Natural killer cell treated with Interleukin-12 subunit alpha and Interleukin-12 subunit beta and Interleukin-15 and Interleukin-18, amount 100 ng/mL, for 72 hours (primary cell): ENCODE measurements at regions not wholly inside any gene's neighbourhood (a gene's known extent, or its start where the extent isn't known, plus 50 kb on each side); places are given as distances from the start of the nearest gene placed in this dataset.

Experiments used
- ATAC-seq, 2 donors: fragments of 150-1000 bp; cut with Tn5 transposase in 1 of 2; sonication (Bioruptor Pico), chemical (Tn5 transposase) in 1 of 2; 2 replicates each; pipeline ENCODE4 v1.10.0; 2021
- DNase-seq: peaks from one replicate; pipeline ENCODE4 v3.0.0; 2022; ENCODE audit warnings: low spot score
- H3K27ac Mint-ChIP-seq, 2 donors: 1 replicate in 1 of 2; 2 replicates in 1 of 2; pipeline ENCODE4 v1.8.0; 2022; ENCODE audit warnings: mixed read lengths in 2 of 2, mild to moderate bottlenecking in 1 of 2, moderate library complexity in 1 of 2
- H3K27me3 Mint-ChIP-seq, 2 donors: 1 replicate in 1 of 2; 2 replicates in 1 of 2; pipeline ENCODE4 v1.8.0; 2022; ENCODE audit warnings: mixed read lengths in 2 of 2
- H3K36me3 Mint-ChIP-seq: one replicate; pipeline ENCODE4 v1.8.0; 2022; ENCODE audit warnings: mixed read lengths
- H3K4me1 Mint-ChIP-seq, 2 donors: 1 replicate in 1 of 2; 2 replicates in 1 of 2; pipeline ENCODE4 v1.8.0; 2022; ENCODE audit warnings: low read depth in 2 of 2, mixed read lengths in 2 of 2, mild to moderate bottlenecking in 1 of 2
- H3K4me3 Mint-ChIP-seq: one replicate; pipeline ENCODE4 v1.8.0; 2022; ENCODE audit warnings: mixed read lengths
- H3K9me3 Mint-ChIP-seq: 2 replicates; pipeline ENCODE4 v1.8.0; 2022; ENCODE audit warnings: mixed read lengths

- Mint-ChIP-seq H3K4me1 (no peaks in the 10 kb centered on the region), H3K27me3 (no peaks in the 10 kb centered on the region), H3K4me3 (no peak overlapping the region), H3K36me3 (peaks cover 4% of the 10 kb centered on the region), H3K9me3 (peaks cover 19% of the 10 kb centered on the region), H3K27ac (no peak overlapping the region)
- ATAC-seq (no peak), DNase-seq (no peak)
Measured at GRCh38 chr1:218823291-218823900, 350.3 kb upstream of the LYPLAL1 start.

- H3K4me1 Mint-ChIP-seq = no peaks in the 10 kb centered on the region
- no peak overlapping the region for H3K4me3 Mint-ChIP-seq
- peaks cover 9% of the 10 kb centered on the region for H3K9me3 Mint-ChIP-seq
- no peaks in the 10 kb centered on the region for H3K27me3 Mint-ChIP-seq
- H3K27ac Mint-ChIP-seq = no peak overlapping the region
- no peak for ATAC-seq
- DNase-seq = no peak
- H3K36me3 Mint-ChIP-seq = no peaks in the 10 kb centered on the region
Measured at GRCh38 chr1:218827486-218827885, 346.2 kb upstream of the LYPLAL1 start.

DNA sequence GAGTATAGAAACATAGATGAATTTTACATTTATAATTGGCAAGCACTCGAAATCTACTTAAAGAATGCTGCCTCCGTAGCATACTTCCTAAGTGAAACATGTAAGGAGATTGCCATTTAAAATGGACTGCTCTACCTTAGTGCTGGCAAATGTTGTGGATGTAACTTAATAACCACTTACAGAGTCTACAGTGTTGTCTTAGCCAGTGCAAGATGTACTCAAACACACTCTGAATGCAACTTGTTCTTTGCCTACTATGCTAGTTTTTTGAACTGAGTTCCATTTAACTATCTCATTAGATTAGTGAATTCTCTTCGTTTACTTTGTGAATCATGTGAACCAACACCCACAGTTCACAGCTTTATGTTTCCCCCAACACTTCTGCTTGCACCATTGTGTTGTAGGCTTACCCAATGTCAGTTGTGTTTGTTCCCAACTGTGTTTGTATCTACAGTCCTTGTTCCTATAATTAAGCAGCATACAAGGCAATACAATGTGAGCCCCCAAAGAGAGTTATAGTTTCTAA is 345.5 kb upstream of the LYPLAL1 start:
- no peaks in the 10 kb centered on the region for H3K27me3 Mint-ChIP-seq
- no peaks in the 10 kb centered on the region for H3K36me3 Mint-ChIP-seq
- DNase-seq (no peak), ATAC-seq (no peak)
- no peak overlapping the region for H3K27ac Mint-ChIP-seq
- H3K4me3 Mint-ChIP-seq = no peak overlapping the region
- peaks cover 9% of the 10 kb centered on the region for H3K9me3 Mint-ChIP-seq
- no peaks in the 10 kb centered on the region for H3K4me1 Mint-ChIP-seq

DNA sequence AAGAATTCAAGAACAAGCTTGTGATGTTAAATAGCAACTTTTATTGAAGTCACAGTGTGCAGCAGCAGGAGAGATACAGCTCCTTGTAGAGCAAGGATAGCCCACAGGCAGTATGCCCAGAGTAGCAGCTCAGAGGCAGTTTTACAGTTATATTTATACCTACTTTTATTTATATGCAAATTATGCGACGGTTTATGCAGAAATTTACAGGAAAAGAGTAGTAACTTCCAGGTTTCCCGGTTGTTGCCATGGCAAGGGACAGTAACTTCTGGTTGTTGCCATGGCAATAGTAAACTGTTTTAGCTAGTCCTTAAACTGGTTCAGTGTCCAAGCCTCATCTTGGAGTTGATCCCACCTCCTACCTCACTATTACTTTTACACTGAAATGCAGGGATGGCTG is 344.6 kb upstream of the LYPLAL1 start:
- H3K4me3 Mint-ChIP-seq = no peak overlapping the region

DNA sequence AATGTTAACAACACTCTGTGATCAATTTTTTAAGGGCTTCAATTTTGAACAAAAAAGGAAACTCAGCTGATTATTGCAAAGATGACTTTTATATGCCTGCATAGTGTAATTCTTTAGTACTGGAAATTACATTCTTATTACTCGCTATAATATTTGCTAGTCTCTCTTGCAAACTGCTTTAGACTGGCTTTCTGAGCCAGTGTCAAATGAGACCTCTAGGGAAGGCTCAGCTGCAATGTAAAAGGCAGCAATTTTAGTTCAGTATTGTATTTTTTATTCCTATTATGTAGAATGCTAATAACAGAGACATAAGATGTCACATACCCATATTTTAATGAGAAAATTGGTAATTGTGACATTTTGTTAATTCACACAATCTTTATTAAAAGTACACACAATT is 338.1 kb upstream of the LYPLAL1 start:
- no peaks in the 10 kb centered on the region for H3K36me3 Mint-ChIP-seq
- no peaks in the 10 kb centered on the region for H3K4me1 Mint-ChIP-seq
- H3K27ac Mint-ChIP-seq = no peak overlapping the region
- no peaks in the 10 kb centered on the region for H3K27me3 Mint-ChIP-seq
- peaks cover 16% of the 10 kb centered on the region for H3K9me3 Mint-ChIP-seq
- no peak overlapping the region for H3K4me3 Mint-ChIP-seq
- DNase-seq (no peak), ATAC-seq (no peak)

More for the DNA sequence above, 344.6 kb upstream of the LYPLAL1 start:
- Mint-ChIP-seq H3K36me3 (no peaks in the 10 kb centered on the region), H3K27me3 (no peaks in the 10 kb centered on the region), H3K27ac (no peak overlapping the region), H3K4me1 (no peaks in the 10 kb centered on the region), H3K9me3 (peaks cover 7% of the 10 kb centered on the region)
- ATAC-seq = no peak
- DNase-seq = no peak

DNA sequence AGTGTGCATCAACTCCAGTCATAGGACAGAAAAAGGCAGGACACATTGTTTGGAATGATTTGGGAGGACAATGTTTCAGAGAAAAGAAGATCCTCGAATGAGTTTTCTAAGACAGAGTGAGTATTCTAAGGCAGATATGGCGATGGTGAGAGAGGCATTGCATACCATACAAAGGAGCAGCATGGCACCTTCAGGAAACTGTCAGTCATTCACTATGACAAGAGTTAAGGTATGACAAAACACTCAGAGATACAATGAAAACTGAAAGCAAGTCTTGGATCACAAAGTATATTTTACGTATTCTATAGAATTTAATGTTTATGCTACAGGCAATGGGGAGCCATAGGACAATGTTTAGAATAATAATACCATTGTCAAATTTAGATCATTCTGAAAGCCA is 337.4 kb upstream of the LYPLAL1 start:
- Mint-ChIP-seq H3K27me3 (no peaks in the 10 kb centered on the region), H3K9me3 (peaks cover 16% of the 10 kb centered on the region), H3K4me1 (no peaks in the 10 kb centered on the region), H3K4me3 (no peak overlapping the region), H3K27ac (no peak overlapping the region), H3K36me3 (no peaks in the 10 kb centered on the region)
- no peak for DNase-seq
- no peak for ATAC-seq

DNA sequence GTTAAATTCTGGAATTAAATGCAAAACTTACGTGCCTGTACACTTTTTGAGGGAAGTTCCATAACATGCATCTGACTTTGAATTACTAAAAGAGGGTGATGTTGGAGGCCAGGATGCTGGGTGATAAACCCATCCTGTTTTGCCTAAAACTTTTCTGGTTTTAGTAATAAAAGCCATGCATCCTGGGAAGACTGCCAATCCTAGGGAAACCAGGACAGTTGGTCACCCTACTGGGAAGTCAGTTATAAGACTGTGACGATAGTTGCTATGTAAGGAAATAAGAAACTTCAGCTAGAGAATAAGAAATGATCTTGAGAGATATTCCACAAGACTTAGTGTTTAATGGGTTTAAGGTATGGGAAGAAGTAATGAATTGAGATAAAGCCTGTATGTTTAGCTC is 336.6 kb upstream of the LYPLAL1 start:
- Mint-ChIP-seq H3K9me3 (peaks cover 13% of the 10 kb centered on the region), H3K27ac (no peak overlapping the region), H3K4me3 (no peak overlapping the region), H3K27me3 (no peaks in the 10 kb centered on the region), H3K4me1 (no peaks in the 10 kb centered on the region), H3K36me3 (no peaks in the 10 kb centered on the region)
- DNase-seq = no peak
- ATAC-seq = no peak

GRCh38 chr1:218845589-218845988 is 328.1 kb upstream of the LYPLAL1 start:
- DNase-seq (no peak), ATAC-seq (no peak)
- no peaks in the 10 kb centered on the region for H3K4me1 Mint-ChIP-seq
- H3K27ac Mint-ChIP-seq = no peak overlapping the region
- no peak overlapping the region for H3K4me3 Mint-ChIP-seq
- peaks cover 15% of the 10 kb centered on the region for H3K9me3 Mint-ChIP-seq
- no peaks in the 10 kb centered on the region for H3K27me3 Mint-ChIP-seq
- H3K36me3 Mint-ChIP-seq = no peaks in the 10 kb centered on the region

DNA sequence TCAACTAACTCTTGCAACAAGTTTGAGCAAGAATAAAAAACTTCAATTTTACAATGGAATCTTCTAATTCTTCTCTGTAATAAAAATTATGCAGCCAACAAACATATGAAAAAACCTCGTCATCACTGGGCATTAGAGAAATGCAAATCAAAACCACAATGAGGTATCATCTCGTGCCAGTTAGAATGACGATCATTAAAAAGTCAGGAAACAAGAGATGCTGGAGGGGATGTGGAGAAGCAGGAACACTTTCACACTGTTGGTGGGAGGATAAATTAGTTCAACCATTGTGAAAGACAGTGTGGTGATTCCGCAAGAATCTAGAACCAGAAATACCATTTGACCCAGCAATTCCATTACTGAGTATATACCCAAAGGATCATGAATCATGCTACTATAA is 327.5 kb upstream of the LYPLAL1 start:
- no peak overlapping the region for H3K4me3 Mint-ChIP-seq
- H3K4me1 Mint-ChIP-seq = no peaks in the 10 kb centered on the region
- no peak for ATAC-seq
- no peak overlapping the region for H3K27ac Mint-ChIP-seq
- no peak for DNase-seq
- peaks cover 15% of the 10 kb centered on the region for H3K9me3 Mint-ChIP-seq
- no peaks in the 10 kb centered on the region for H3K36me3 Mint-ChIP-seq
- H3K27me3 Mint-ChIP-seq = no peaks in the 10 kb centered on the region

DNA sequence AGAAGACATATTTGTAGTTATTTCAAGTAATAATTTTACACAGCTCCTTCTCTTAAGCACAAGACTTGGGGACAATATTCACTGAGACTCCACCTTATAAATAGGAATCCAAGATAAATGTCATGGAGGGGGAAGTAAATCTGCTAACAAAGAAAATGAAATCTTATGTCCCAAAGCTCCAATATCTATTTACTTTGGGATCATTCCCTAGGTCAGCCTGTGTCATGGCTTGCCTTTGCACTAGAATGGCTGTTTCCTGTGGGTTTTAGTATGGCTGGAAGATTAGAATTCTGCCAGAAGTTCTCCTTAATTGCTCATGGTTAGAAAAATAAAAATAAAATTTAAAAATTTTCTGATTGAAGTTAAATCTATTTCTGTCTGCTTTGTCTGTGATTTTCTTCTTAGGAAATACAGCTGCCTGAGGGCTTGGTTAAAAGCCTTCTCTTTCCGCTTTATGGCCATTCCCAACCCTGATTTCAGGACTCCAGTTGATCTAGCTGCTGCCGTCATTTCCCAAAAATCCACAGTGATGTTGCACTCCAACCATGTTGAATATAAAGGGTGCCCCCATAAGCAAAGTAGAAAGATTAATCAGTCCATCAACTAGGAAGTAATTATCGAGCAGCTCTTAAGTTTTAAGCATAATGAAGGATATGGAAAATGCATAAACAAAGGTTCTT is 326.4 kb upstream of the LYPLAL1 start:
- Mint-ChIP-seq H3K4me3 (no peak overlapping the region), H3K27ac (no peak overlapping the region), H3K27me3 (no peaks in the 10 kb centered on the region), H3K4me1 (no peaks in the 10 kb centered on the region), H3K36me3 (no peaks in the 10 kb centered on the region), H3K9me3 (peaks cover 15% of the 10 kb centered on the region)
- ATAC-seq (no peak), DNase-seq (no peak)

GRCh38 chr1:218848009-218848408 is 325.7 kb upstream of the LYPLAL1 start:
- H3K4me1 Mint-ChIP-seq = no peaks in the 10 kb centered on the region
- no peak for ATAC-seq
- no peaks in the 10 kb centered on the region for H3K27me3 Mint-ChIP-seq
- no peak for DNase-seq
- no peak overlapping the region for H3K4me3 Mint-ChIP-seq
- no peaks in the 10 kb centered on the region for H3K36me3 Mint-ChIP-seq
- H3K9me3 Mint-ChIP-seq = peaks cover 12% of the 10 kb centered on the region
- H3K27ac Mint-ChIP-seq = no peak overlapping the region

- Mint-ChIP-seq H3K9me3 (peaks cover 11% of the 10 kb centered on the region), H3K4me3 (no peak overlapping the region), H3K4me1 (no peaks in the 10 kb centered on the region), H3K27me3 (no peaks in the 10 kb centered on the region), H3K36me3 (no peaks in the 10 kb centered on the region), H3K27ac (no peak overlapping the region)
- ATAC-seq (no peak), DNase-seq (no peak)
Measured at GRCh38 chr1:218850367-218850766, 323.3 kb upstream of the LYPLAL1 start.

- Mint-ChIP-seq H3K27ac (no peak overlapping the region), H3K27me3 (no peaks in the 10 kb centered on the region), H3K4me3 (no peak overlapping the region), H3K9me3 (peaks cover 4% of the 10 kb centered on the region), H3K36me3 (no peaks in the 10 kb centered on the region), H3K4me1 (no peaks in the 10 kb centered on the region)
- no peak for ATAC-seq
- DNase-seq = no peak
Measured at GRCh38 chr1:218851586-218851985, 322.1 kb upstream of the LYPLAL1 start.

- ATAC-seq = no peak
- H3K27ac Mint-ChIP-seq = no peak overlapping the region
Measured at GRCh38 chr1:218852527-218852926, 321.2 kb upstream of the LYPLAL1 start.

DNA sequence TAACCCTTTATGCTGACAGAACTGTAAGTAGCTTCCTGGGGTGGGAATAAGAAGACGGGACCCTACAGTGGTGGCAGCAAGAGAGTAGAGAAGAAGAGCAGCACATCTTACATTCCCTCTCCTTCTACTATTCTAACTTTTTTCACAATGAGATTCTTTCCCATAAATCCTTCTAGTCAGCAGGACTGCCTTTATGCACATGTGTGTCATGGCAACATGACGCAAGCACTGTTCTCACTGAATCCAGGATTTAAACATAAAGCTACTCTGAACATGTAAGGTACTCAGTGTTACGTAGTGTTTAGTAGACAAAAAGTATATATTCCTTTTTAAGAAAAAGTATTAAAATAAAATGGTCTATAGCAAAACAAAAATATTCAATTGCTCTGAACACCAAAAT is 309.7 kb upstream of the LYPLAL1 start:
- DNase-seq (no peak), ATAC-seq (no peak)
- Mint-ChIP-seq H3K4me3 (no peak overlapping the region), H3K27me3 (no peaks in the 10 kb centered on the region), H3K4me1 (no peaks in the 10 kb centered on the region), H3K36me3 (no peaks in the 10 kb centered on the region), H3K27ac (no peak overlapping the region), H3K9me3 (peaks cover 3% of the 10 kb centered on the region)

More at GRCh38 chr1:218852527-218852926, 321.2 kb upstream of the LYPLAL1 start:
- no peaks in the 10 kb centered on the region for H3K36me3 Mint-ChIP-seq
- no peaks in the 10 kb centered on the region for H3K4me1 Mint-ChIP-seq
- no peak for DNase-seq
- no peak overlapping the region for H3K4me3 Mint-ChIP-seq
- H3K27me3 Mint-ChIP-seq = no peaks in the 10 kb centered on the region
- peaks cover 2% of the 10 kb centered on the region for H3K9me3 Mint-ChIP-seq
